Activated CD4-positive, alpha-beta T cell treated with anti-CD3 and anti-CD28 coated beads for 4 hours (primary cell): ENCODE measurements at regions not wholly inside any gene's neighbourhood (a gene's known extent, or its start where the extent isn't known, plus 50 kb on each side); places are given as distances from the start of the nearest gene placed in this dataset.

Experiments used
- DNase-seq, 2 donors: peaks; one replicate each; pipeline ENCODE4 v3.0.0-alpha.2; 2020

DNA sequence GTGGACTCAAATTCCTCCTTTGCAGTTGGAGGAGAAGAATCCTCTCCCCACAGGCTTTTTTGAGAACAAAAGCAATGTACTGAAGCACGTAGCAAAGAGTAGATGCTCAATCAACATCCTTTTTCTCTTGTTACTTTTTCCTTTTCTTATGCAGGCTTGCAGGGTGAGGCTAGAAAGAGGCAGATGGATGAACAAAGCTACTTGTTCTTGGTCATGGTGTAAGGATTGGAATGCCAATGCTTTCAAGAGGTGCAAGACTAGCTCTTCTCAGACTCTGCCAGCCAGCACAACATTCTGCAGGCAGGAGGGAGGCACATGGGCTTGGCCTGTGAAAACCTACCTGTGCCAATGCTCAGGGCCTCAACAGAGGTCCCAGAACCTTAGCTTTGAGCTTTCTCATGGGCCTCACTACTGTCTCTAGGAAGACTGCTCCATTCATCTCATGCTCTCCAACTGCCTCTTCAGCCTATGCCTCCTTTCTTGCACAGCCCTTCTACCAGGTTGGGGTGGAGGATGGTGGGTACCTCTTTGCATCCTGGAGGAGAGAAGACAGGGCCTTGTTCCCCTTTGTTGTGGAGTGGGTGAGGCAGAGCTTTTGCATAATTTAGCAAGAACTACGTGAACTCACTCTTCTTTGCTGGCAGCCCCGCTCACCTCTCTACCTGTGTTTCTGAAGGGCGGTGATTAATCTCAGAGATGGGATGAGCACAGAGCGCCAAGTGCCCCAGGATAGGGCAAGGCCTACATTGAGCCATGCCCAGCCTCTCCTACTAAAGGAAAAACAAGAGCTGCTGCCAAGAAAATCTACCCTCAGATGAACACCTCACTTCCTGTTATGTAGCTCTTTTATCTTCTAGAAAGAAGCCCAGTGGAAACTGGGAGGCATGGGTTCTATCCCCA lies 1119.7 kb downstream of the VRK1 start:
- no peak for DNase-seq

DNA sequence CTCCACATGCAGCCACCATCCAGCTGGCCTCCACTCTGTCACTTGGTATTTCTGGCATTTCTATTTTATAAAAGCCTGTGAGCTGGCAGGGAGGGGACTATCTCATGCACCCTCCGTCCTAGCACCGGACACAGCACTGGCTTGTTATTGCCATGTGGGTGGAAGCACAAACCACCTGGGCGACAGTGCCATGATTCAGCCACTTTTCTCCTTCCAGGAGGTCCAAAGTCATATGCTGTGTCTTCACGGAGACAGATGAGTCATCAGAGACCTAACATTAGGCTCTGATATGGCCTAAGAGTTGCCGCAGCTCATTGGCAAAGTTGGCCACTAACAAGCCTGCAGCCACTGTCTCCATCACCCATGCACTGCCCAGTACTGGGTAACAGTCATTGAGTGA lies 1123.0 kb downstream of the VRK1 start:
- no peak for DNase-seq

DNA sequence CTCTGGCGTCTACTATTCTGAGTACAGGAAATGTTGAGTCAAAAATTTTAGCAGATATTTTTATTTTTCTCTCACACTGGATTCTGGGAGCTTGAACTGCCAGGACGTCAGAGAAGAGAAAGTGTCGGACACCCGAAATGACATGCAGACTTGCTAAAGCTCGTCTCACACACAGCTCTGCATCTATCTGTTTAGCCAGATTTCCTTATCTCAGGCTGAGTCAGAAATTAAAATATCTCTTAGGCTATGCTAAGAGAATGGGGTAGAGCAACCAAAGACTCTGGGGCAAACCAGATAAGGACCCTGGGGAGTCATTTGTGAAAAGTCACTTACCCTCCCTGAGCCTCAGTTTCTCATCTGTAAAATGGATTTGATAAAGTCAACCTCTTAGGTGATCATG lies 1124.1 kb downstream of the VRK1 start:
- no peak for DNase-seq

DNA sequence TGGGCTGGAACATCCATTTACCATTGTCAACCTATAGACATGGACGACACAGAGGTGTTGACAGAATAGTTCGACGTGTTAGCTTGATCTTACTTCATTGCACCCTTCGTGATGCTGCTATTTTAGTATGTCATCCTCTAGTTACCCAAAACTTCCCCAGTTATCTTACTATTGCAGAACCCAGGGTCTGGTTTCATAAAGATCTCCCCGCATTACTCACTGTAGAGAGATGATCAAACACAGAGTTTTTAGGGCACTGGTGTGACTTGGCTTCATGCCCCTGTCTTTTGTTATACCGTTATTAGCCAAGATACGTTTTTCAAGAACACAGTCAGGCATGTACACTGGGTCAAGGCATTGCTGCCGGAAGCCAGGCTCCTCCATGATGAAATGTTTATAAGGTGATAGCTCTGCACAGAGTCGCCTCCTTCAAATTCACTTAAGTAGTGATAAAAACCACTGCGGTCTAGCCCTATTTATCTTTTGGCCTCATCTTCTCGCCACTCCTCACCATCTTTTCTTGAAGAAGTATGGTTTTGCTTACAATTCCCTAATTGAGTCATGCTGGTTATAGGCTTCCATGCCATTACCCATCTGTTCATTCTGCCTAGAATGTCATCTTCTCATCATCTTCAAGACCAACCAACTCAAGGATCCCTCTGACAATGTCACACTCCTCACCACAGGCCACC lies 1127.9 kb downstream of the VRK1 start:
- DNase-seq: no peak

GRCh38 chr14:97930166-97930565 lies 1133.0 kb downstream of the VRK1 start:
- no peak for DNase-seq

DNA sequence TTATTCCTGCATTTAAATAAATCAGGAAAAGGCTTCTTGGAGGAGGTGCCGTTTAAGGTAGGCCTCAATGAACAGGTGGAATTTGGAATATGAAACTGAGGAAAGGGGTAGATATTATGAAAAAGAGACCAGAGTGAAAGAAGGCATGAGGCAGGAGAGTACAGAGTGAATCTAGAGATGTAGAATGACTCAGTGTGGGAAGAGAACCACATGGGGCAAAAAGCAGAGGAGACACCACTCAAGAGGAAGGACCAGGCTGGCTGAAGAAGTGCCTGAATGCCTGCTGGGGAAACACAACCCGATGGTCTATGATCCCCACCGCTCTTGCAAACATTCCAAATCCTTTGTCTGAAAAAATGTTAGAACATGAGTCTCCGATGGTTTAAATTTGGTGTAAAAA lies 1134.1 kb downstream of the VRK1 start:
- DNase-seq: no peak

DNA sequence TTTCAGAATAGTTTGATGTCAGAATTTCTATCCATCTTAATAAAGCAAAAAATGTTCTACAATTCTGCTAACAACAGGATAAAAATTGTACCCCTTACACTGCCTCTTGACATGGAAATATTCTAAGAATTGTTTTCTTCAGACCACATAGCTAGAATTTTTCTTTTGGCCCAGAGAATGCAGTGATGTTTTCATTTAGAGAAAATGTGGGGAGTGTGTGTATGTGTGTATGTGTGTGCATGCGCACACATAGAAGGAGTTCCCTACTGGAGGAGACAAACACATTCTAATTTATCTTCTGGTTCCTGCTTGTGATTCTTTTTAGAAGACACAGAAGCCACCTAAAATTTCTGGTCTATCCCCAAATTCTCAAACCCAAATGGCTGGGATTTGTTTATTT lies 1145.7 kb downstream of the VRK1 start:
- DNase-seq: no peak

DNA sequence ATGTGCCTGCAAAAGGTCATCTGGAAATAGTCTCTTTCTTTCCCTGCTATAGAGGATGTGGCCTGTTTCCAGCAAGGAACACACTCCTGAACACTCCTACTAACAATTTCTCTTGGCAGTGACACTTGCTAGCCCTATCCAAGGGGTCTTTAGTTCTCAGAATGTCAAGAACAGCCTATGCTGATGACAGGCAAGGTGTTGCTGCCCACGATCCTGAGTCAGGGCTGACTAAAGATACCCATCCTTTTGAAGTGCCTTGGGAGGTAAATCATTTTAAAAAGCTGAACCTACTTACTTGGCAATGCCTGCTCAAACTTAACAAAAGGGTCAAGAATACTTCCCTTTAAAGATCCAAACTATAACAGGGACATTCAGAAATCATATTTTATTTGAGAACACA lies 1146.4 kb downstream of the VRK1 start:
- DNase-seq: no peak

GRCh38 chr14:97944380-97944779 lies 1147.2 kb downstream of the VRK1 start:
- DNase-seq: no peak

- no peak for DNase-seq
Measured at GRCh38 chr14:97945631-97946030, 1148.4 kb downstream of the VRK1 start.

- DNase-seq: no peak
Measured at GRCh38 chr14:97946240-97946639, 1149.1 kb downstream of the VRK1 start.

DNA sequence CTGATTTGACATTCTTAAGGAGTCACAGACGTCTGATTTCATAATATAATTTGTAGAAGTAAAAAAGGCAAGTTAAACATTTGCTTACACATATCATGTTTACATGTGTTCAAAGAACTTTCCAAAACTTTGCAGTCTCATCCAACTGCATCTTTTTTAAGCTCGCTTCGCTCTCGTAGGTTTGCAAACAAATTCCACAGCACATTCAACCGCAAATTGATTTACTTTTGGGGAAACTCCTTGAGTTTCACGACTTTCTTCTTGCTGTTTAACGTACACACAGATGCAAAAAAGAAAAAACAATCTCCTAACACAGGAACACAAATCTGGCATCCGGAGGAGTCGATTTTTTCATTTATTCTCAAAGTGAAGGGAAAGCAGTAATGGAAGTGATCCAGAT lies 1149.5 kb downstream of the VRK1 start:
- no peak for DNase-seq

- DNase-seq: no peak
Measured at GRCh38 chr14:97948841-97949240, 1151.7 kb downstream of the VRK1 start.

- DNase-seq: no peak
Measured at GRCh38 chr14:97956581-97957340, 1159.6 kb downstream of the VRK1 start.

DNA sequence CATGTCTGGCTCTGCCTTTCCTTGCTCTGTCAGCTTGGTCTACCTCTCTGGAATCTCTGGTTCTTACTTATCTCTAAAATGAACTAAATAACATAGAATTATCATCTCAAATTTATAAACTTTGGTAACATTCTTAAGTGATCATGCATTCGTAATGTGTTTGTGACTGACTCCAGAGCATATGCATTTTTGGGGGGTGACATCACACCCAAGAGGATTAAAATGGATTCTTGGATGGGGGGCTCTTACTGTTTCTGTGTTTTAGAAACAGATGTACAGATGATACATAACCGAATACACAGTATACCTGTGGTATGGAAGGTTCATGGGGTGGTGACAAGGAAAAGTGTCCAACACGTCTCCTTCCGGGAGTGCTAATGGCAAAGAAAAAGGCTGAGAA lies 1162.1 kb downstream of the VRK1 start:
- DNase-seq: no peak

- no peak for DNase-seq
Measured at GRCh38 chr14:97960436-97960835, 1163.3 kb downstream of the VRK1 start.

DNA sequence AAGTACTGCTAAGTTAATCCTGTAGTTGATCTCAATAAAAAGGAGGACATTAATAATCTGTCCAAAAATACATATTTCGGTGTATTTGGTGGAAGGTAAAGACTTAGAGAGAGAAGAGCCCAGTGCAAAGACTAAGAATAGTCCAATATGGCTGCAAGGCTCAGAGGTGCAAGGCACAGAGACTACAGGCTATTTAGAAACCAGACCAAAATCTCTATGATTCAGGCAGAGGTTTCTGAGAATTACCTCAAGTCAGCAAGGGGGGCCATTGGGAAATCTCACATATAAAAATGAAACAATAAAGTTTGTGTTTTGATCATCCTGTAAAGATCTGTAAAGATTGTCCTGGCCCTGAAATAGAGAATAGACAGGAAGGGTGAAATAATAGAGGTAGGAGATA lies 1173.0 kb downstream of the VRK1 start:
- DNase-seq: peak in 1 of 2 donors; percentile 15

DNA sequence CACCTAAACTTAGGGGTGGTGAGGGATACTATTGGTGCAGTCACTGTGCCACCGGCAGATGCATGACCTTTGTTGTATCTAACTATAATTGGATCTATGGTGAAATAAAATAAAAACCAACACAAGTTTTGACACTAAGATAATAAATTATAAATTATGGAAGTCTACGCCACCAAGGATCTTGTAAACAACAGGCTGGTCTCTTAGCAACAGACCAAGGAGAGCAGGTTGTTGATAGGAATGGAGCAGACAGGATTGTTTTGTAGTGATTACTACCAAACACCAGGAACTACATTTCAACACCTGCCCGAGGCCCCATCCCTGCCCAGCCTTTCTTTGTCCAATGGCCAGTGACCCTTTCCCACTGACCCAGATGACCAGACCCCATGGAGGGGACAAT lies 1178.0 kb downstream of the VRK1 start:
- DNase-seq: no peak

DNA sequence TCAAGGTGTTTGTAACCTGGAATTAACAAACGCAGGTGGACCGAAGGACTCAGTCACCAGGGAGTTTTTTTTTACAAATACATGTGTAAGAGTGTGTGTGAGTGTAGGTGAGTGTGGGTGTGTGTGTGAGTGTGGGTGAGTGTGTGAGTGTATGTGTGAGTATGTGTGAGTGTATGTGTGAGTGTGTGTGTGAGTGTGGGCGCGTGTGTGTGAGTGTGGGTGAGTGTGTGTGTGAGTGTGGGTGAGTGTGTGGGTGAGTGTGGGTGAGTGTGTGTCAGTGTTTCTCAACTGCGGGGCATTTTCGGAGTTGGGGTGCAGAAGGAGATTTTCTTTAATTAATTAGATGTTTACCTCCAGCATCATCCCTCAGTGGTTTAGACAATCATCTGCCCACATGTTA lies 1178.8 kb downstream of the VRK1 start:
- DNase-seq: peak; percentile 46 to 49

GRCh38 chr14:97976861-97977260 lies 1179.7 kb downstream of the VRK1 start:
- no peak for DNase-seq

DNA sequence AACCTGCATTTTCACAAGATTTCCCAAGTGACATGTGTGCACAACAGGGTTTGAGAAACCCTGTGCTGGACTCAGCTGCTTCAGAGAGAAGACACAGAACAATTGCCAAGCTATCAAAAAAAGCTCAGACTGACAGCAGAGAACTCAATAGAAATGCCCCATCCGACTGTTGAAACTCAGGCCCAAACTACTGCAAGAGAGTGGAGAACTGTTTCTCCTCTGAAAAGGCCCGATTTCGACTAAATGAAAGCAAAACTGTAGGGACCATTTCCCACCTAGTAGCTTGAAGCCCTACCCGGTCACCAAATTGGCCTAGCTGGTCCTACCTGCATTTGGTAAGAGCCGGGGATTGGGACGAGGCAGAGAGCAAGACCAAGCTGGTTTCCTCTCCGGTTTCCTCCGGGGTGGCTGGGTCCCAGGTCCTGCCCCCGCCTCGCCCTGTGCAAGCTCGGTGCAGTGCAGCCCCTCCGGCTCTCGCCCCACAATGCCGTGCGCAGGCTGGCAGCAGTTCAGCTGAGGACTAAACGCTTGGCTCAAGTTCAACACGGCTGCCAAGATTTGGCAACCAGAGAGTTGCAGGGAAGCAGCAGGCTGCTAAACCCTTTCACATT lies 1180.6 kb downstream of the VRK1 start:
- DNase-seq: peak; percentile 65 to 72

- DNase-seq: peak; percentile 79 to 81
Measured at GRCh38 chr14:97978341-97978740, 1181.2 kb downstream of the VRK1 start.

DNA sequence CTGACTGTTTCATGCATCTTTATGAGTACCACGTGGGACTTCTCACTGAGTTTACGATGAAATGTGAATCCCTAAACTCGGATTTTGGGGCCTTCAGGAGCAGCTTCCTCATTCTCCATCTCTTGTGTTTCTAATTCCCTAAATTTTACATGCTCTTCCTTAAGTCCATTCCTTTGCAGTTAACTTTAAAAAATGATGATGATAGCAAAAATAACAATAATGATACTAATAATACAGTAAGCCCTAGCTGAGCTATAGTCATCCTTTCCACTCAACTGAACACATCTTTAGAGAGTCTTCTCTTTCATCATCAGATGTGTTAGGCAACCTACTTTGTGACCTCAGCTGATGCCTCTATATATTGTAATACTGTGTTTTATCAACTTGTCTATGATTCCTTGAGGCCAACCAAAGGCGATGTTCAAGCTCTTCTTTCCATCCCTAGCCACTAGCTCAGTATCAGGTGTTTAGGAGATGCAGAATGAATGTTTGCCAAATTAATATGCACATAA lies 1196.4 kb downstream of the VRK1 start:
- DNase-seq: no peak
